Dedifferentiated amniotic fluid mesenchymal stem cell (primary cell): ENCODE measurements at regions not wholly inside any gene's neighbourhood (a gene's known extent, or its start where the extent isn't known, plus 50 kb on each side); places are given as distances from the start of the nearest gene placed in this dataset.

Experiments used
- DNase-seq: peaks from one replicate; pipeline ENCODE4 v3.0.0-alpha.2; 2016; ENCODE audit errors: extremely low spot score

DNA sequence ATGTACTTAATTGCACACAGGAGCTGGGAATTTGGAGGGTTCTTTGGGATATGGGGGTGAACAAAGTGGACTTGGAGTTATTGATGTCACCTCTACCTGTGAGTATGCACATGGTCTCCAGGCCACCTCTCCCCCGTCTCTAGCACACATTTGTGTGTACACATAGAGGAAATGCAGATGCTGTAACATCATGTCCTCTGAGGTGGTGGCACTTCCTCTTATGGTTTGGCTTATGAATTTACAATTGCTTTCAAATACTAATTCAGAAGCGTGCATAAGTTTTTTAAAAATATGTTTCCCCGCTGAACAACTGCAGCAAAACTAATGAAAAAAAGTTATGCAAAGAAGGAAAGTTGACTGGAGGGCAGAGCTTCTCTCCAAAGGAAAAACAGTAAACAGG, 152.0 kb upstream of the TENM4 start:
- DNase-seq = no peak

GRCh38 chr11:79592406-79592805, 151.6 kb upstream of the TENM4 start:
- no peak for DNase-seq

DNA sequence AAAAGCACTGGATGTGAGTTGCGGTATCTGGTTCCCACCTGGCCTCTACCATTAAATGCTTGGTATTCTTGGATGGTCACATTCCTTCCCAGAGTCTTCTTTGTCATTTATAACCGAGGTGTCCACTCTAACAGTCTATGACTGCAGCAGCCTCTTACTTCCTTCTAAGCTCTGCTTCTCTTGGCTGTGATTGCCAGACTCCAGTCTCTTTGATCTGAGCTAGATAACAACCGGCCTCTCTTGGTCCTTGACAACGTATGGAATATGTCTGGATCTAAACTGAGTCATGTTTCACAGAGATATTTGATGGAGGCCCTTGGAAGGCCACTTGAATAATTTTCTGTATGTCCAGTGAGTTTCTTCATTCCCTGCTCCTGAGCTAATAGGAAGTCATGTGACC, 141.6 kb upstream of the TENM4 start:
- DNase-seq = no peak

DNA sequence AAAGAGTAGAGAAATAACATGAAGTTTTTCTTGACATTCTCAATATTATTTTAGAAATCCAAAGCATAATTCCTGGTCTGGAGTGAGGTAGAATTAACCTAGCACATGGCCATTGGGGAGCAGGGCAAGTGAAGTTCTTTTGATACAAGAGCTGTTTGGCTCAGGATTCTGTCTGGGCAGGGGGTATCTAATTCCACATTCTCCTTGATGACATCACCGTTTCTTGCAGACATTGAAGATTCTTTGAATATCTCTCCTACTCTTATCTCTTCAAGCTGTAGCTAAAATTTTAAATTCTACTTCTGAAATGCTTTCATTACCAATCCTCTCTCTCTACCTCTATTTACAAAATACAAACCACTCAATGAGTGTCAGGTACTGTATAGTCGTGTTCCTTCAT, 138.2 kb upstream of the TENM4 start:
- DNase-seq = no peak

GRCh38 chr11:79578116-79578515, 137.3 kb upstream of the TENM4 start:
- no peak for DNase-seq

DNA sequence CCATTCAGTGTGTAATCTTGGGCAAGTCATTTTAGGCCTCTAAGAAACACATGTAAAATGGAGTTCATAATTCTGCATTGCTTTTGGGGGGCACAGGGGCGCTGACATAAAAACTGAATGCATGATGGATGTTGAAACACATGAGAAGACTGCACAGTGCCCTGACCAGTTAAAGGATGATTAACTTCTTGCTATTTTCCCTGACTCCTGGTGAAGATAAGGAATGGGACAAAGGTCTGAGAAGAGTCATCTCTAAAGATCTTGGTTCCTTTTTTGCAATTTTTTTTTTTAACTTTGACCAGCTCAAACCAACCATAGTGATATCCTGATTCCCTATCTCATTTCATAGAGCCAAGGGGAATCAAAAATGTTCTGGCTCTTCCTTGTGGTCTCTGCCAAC, 134.9 kb upstream of the TENM4 start:
- no peak for DNase-seq

DNA sequence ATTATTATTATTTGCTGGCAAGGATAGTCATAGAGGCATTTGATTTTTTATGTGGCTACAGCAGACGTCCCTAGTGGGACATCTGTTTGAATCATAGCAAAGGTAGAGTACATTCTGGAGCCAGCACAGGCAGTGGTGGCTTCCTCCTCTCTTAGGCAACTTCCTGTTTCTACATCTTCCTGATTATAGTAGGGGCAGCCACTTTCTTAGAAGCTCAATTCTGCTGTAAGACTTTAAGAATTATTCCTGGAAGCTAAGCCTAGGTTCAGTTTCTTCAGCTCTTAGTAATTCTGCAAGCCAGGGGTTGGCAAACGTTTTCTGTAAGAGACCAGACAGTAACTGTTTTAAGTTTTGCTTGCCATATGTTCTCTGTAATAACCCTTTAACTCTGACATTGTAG, 129.3 kb upstream of the TENM4 start:
- no peak for DNase-seq

DNA sequence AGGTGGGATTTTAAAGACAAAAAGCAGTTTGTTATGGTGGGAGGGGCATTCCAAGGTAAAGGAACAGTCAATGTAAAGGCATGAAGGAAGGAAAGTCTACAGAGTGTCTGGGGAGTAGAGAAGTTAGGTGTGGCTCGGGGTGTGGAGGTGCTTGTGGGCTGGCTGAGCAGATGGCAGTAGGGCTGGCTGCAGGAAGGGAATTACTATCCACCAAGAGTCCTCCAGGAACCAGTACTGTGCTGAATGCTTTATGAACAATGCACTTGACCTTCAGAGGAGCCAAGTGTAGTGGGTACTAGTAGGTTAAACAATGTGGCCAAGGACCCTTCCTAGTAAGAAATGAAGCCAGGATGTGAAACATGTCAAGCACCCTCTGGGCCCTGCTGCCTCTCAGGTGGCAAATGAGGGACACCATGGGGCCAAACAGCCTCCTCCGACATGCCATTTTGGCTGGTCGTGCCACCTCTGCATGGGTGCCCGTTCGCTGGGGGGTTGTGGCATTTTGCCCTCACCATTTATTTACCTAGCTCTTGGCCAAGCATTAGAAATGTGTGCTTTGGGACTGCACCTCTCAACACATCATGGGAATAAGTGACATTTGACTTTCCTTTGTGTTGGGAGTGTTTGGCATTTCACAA, 123.6 kb upstream of the TENM4 start:
- DNase-seq = no peak

DNA sequence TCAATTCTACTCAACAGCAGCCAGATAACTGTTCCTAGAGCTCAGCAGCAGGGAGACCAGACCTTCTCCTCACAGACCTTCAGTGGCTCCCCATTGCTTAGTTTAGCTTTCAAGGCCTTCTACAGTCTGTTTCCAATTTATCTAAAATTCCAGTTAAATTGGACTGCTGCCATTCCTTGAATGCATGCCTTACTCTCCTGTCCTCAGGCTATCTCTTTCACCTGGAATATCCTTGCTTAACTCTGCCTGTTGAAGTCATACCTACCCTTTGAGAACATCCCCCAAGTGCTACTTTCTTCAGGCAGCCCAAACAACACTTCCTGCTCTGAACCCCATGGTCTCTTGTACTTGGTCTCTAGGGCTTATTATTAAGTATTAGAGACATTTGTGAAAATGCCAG, 120.7 kb upstream of the TENM4 start:
- DNase-seq = no peak

DNA sequence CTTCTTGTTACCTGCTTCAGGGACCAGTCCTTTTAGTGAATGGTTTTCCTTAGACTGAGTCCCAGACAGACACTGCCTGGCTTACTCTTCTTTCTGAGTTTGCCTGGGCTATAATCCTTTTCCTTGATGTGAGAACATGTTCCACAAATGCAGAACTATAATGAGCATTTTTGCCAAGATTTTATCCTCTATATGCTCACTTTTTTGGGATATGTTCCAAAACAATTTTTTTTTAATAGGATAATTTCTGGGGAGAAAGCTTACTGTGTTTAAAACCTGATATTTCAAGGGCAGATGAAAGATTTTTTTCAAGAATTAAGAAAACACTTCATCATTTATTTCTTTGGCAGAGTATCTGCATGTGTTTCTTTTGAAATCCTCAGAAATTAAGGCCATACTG, 110.0 kb upstream of the TENM4 start:
- no peak for DNase-seq

DNA sequence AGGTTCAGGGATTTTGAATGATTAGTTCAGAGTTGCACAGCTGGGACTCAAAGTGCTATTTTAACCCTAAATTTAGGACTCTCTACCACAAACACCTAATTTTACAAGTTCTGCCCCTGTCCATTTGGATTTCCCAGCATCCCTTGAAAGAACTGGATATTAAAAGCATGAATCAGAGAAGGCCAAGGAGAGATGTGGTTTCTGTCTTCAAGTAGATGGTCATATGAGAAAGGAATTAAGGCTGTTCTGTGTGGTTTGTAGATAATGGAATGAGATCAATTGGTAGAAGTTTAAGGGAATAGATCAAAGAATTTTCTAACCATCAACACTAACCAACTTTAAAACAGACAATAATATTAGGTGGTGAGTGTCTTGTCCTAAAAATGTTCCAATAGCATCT, 106.4 kb upstream of the TENM4 start:
- no peak for DNase-seq

- DNase-seq = no peak
These were observed 105.5 kb upstream of the TENM4 start for GRCh38 chr11:79546351-79546750.

- no peak for DNase-seq
These were observed 103.5 kb upstream of the TENM4 start for GRCh38 chr11:79544361-79544760.

DNA sequence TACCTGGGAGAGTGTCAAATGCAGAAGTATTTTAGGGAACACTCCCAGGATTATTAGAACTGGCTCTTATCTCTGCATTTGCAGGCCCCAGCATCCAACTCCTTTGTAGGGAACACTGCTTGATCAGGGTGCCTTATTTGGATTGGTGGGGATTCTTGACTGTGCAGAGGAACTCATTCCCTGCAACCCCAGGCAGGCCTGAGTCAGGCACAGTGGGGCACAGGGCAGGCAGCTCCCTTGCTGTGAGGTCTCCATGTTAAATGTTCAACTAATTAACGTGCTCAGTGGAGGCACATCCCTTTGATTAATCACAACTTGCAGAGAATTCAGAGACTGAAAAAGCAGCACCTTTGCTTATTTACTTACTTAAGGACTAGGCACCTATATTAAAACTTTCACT, 102.3 kb upstream of the TENM4 start:
- no peak for DNase-seq

GRCh38 chr11:79541466-79541865, 100.6 kb upstream of the TENM4 start:
- DNase-seq = no peak

GRCh38 chr11:79538775-79539174, 97.9 kb upstream of the TENM4 start:
- no peak for DNase-seq

- DNase-seq = no peak
These were observed 95.5 kb upstream of the TENM4 start for GRCh38 chr11:79536155-79536917.

GRCh38 chr11:79535606-79536005, 94.8 kb upstream of the TENM4 start:
- DNase-seq = no peak

- no peak for DNase-seq
These were observed 84.4 kb upstream of the TENM4 start for GRCh38 chr11:79525257-79525656.

DNA sequence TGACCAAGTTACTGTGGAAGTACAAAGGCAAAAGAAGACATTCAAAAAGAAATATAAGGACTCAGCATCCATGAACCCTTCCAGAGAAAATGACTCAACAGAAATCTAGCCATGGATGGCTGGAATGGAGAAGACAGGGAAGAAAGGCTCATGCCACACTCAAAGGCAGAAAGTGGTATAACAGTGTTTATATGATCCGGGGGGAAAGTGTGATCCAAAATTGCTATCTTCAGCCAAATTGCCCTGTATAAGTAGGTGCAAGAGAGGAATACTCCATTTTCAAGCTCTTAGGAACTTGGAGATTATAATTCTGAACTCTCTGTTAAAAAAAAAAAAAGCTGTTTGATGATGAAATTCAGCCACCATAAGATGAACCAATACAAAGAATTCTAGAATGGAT, 81.8 kb upstream of the TENM4 start:
- no peak for DNase-seq

GRCh38 chr11:79520086-79520485, 79.3 kb upstream of the TENM4 start:
- DNase-seq = no peak

GRCh38 chr11:79515781-79516180, 75.0 kb upstream of the TENM4 start:
- no peak for DNase-seq

- no peak for DNase-seq
These were observed 73.9 kb upstream of the TENM4 start for GRCh38 chr11:79514695-79515094.

GRCh38 chr11:79514290-79514689, 73.5 kb upstream of the TENM4 start:
- no peak for DNase-seq
